C4-2B (cell line): ENCODE measurements at regions not wholly inside any gene's neighbourhood (a gene's known extent, or its start where the extent isn't known, plus 50 kb on each side); places are given as distances from the start of the nearest gene placed in this dataset.

Source experiments
- H3K27ac ChIP-seq: fragments of 450-650 bp; 2 replicates; pipeline ENCODE4 v1.5.1; 2017
- CTCF ChIP-seq: fragments of 450-650 bp; conservative IDR thresholded peaks from 2 replicates; pipeline ENCODE4 v1.5.1; 2017; ENCODE audit warnings: mild to moderate bottlenecking
- ZFX ChIP-seq: fragments of 450-650 bp; IDR thresholded peaks from 2 replicates; pipeline ENCODE4 v1.6.1; 2017

GRCh38 chr16:56120447-56121155, 70.7 kb upstream of the GNAO1 start:
- TF ChIP-seq ZFX (no peak), CTCF (no peak)
- H3K27ac ChIP-seq, result no peak overlapping the region

GRCh38 chr16:56119133-56119532, 72.2 kb upstream of the GNAO1 start:
- TF ChIP-seq CTCF, result no peak
- TF ChIP-seq ZFX, result no peak
- no peak overlapping the region for H3K27ac ChIP-seq

- H3K27ac ChIP-seq, result no peak overlapping the region
- no peak for TF ChIP-seq ZFX
- TF ChIP-seq CTCF, result no peak
Observed at GRCh38 chr16:56116577-56116964, 74.7 kb upstream of the GNAO1 start.

GRCh38 chr16:56115817-56116576, 75.3 kb upstream of the GNAO1 start:
- no peak for TF ChIP-seq CTCF
- no peak for TF ChIP-seq ZFX
- H3K27ac ChIP-seq, result no peak overlapping the region

- H3K27ac ChIP-seq, result no peak overlapping the region
- TF ChIP-seq ZFX (no peak), CTCF (no peak)
Observed at GRCh38 chr16:56113223-56113622, 78.1 kb upstream of the GNAO1 start.

DNA sequence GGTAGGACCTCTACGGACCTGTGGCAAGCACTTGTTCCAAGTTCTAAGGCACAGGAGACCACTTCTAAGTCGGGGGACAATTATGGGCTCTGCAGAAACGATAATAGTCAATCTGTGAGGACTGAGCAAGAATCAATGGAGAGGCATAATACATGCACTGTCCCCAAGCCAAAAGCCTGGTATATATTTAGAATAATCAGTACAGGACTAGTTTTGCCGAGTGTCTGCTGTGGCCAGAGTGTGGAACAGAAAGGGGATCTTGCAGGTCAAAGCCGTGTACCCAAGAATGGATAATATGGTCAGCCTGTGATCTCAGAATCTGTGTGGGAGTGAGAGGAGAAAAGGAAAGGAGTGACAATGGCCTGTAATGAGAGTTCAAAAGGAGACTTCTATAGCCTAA, 80.2 kb upstream of the GNAO1 start:
- H3K27ac ChIP-seq, result no peak overlapping the region
- TF ChIP-seq ZFX (no peak), CTCF (no peak)

DNA sequence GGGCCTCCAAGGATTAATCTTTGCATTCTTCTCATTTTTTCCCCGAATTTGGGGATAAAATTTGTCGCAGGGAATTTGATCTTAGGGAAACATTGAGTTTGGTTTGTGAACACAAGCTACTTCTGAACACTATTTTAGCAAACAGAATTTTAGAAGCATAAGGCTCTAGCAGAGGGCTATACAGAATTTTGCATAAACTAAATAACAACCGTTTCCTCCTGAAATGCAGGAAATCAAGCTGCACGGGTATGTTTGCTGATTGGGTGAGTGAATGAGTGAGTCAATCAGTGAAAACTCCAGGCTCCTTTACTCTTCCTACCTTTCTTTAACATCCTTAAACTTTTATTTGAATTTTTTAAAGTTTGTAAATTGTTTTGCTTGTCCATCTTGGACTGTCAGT, 81.3 kb upstream of the GNAO1 start:
- no peak overlapping the region for H3K27ac ChIP-seq
- TF ChIP-seq ZFX, result no peak
- no peak for TF ChIP-seq CTCF
